ENCODE measurements at regions not wholly inside any gene's neighbourhood (a gene's known extent, or its start where the extent isn't known, plus 50 kb on each side); places are given as distances from the start of the nearest gene placed in this dataset.

DNA sequence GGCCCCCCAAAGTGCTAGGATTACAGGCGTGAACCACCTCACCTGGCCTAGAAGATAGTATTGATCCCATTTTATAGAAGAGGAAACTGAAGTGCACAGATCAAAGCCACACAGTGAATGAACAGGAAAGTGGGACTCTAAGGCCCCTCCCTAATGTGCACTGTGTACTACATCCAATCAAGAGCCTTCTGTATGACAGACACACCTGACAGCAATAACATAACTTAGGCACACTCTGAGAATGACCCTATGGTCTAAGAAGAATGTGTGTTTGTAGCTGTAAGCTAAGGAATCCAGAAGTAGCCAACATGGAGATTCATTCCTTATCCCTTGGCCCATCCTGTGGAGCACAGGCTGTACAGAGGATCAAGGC lies 271.2 kb downstream of the SMARCA2 start:
- TF ChIP-seq, protein P1, sequence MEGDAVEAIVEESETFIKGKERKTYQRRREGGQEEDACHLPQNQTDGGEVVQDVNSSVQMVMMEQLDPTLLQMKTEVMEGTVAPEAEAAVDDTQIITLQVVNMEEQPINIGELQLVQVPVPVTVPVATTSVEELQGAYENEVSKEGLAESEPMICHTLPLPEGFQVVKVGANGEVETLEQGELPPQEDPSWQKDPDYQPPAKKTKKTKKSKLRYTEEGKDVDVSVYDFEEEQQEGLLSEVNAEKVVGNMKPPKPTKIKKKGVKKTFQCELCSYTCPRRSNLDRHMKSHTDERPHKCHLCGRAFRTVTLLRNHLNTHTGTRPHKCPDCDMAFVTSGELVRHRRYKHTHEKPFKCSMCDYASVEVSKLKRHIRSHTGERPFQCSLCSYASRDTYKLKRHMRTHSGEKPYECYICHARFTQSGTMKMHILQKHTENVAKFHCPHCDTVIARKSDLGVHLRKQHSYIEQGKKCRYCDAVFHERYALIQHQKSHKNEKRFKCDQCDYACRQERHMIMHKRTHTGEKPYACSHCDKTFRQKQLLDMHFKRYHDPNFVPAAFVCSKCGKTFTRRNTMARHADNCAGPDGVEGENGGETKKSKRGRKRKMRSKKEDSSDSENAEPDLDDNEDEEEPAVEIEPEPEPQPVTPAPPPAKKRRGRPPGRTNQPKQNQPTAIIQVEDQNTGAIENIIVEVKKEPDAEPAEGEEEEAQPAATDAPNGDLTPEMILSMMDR (IDR thresholded peaks at IDR 0.05): no peak
- no peak for TF ChIP-seq POLR2A (IDR thresholded peaks at IDR 0.05)
